OCI-LY3 (cell line): ENCODE measurements at regions not wholly inside any gene's neighbourhood (a gene's known extent, or its start where the extent isn't known, plus 50 kb on each side); places are given as distances from the start of the nearest gene placed in this dataset.

Experiments used
- H2AFZ ChIP-seq: fragments of 200-600, 300-600 bp; shearing (Covaris generic); 2 replicates; pipeline ENCODE4 v1.6.0; 2014; ENCODE audit warnings: antibody characterized with exemption, low read depth, low read length
- H3K27ac ChIP-seq: fragments of 200-600, 300-600 bp; sonication (generic); 2 replicates; pipeline ENCODE4 v1.5.1; 2014; ENCODE audit warnings: mild to moderate bottlenecking, low read length, moderate library complexity, mixed read lengths
- H3K27me3 ChIP-seq: fragments of 200-600, 300-600 bp; sonication (generic); 2 replicates; pipeline ENCODE4 v1.6.1; 2014; ENCODE audit warnings: low read depth, low read length, mixed read lengths
- H3K36me3 ChIP-seq: fragments of 200-600, 300-600 bp; sonication (generic); replicated peaks from 2 replicates; pipeline ENCODE3; 2014; ENCODE audit warnings: low read depth, low read length, mixed read lengths
- H3K4me1 ChIP-seq: fragments of 300-600, 200-600 bp; sonication (generic); 2 replicates; pipeline ENCODE4 v1.6.1; 2014; ENCODE audit warnings: low read length, mixed read lengths
- H3K4me2 ChIP-seq: fragments of 200-600, 300-600 bp; sonication (generic); 2 replicates; pipeline ENCODE4 v1.6.1; 2014; ENCODE audit warnings: low read length, mixed read lengths
- H3K4me3 ChIP-seq: fragments of 300-600, 200-600 bp; sonication (generic); 2 replicates; pipeline ENCODE4 v1.5.1; 2014; ENCODE audit warnings: antibody characterized with exemption, mild to moderate bottlenecking, low read length, moderate library complexity
- H3K79me2 ChIP-seq: fragments of 300-600, 200-600 bp; shearing (Covaris generic); 2 replicates; pipeline ENCODE4 v1.6.1; 2014; ENCODE audit warnings: mild to moderate bottlenecking, low read length, mixed read lengths
- H3K9ac ChIP-seq: fragments of 300-600, 200-600 bp; shearing (Covaris generic); 2 replicates; pipeline ENCODE4 v1.6.0; 2014; ENCODE audit warnings: mild to moderate bottlenecking, low read length, moderate library complexity
- H3K9me3 ChIP-seq: fragments of 200-600, 300-600 bp; shearing (Covaris generic); 2 replicates; pipeline ENCODE4 v1.6.1; 2014; ENCODE audit warnings: low read length, mixed read lengths; ENCODE audit not compliant: insufficient read depth
- H4K20me1 ChIP-seq: fragments of 200-600, 300-600 bp; sonication (generic); 2 replicates; pipeline ENCODE4 v1.6.1; 2016; ENCODE audit warnings: low read length, mixed read lengths; ENCODE audit not compliant: insufficient read depth
- CTCF ChIP-seq: fragments of 200-600, 300-600 bp; sonication (generic); IDR thresholded peaks from 2 replicates; pipeline ENCODE4 v1.5.1; 2014; ENCODE audit warnings: antibody characterized with exemption, low read length, low read depth
- EZH2phosphoT487 ChIP-seq: fragments of 200-600 bp; shearing (Covaris generic); IDR thresholded peaks from 2 replicates; pipeline ENCODE4 v1.6.1; 2018; ENCODE audit warnings: antibody characterized with exemption, mixed run types, low read depth

- H3K4me1 ChIP-seq, result no peaks in the 10 kb centered on the region
These were observed 552.5 kb upstream of the FTMT start for GRCh38 chr5:121299153-121299552.

GRCh38 chr5:121304838-121305237 lies 546.8 kb upstream of the FTMT start:
- no peaks in the 10 kb centered on the region for H3K36me3 ChIP-seq
- H3K79me2 ChIP-seq, result no peaks in the 10 kb centered on the region
- H3K27ac ChIP-seq, result no peak overlapping the region
- H3K9me3 ChIP-seq, result no peaks in the 10 kb centered on the region
- H3K4me3 ChIP-seq, result no peak overlapping the region
- H4K20me1 ChIP-seq, result no peaks in the 10 kb centered on the region
- H3K4me2 ChIP-seq, result no peak overlapping the region
- TF ChIP-seq CTCF, result no peak
- TF ChIP-seq EZH2phosphoT487, result no peak
- H2AFZ ChIP-seq, result no peak overlapping the region
- H3K4me1 ChIP-seq, result no peaks in the 10 kb centered on the region
- no peak overlapping the region for H3K9ac ChIP-seq
- no peaks in the 10 kb centered on the region for H3K27me3 ChIP-seq

More at GRCh38 chr5:121299153-121299552, 552.5 kb upstream of the FTMT start:
- Histone ChIP-seq H3K4me2 (no peak overlapping the region), H3K27ac (no peak overlapping the region), H3K9ac (no peak overlapping the region), H2AFZ (no peak overlapping the region), H3K9me3 (no peaks in the 10 kb centered on the region), H3K27me3 (no peaks in the 10 kb centered on the region), H3K4me3 (no peak overlapping the region), H3K79me2 (no peaks in the 10 kb centered on the region), H3K36me3 (no peaks in the 10 kb centered on the region), H4K20me1 (no peaks in the 10 kb centered on the region)
- TF ChIP-seq CTCF (no peak), EZH2phosphoT487 (no peak)

- no peak overlapping the region for H3K9ac ChIP-seq
- H3K36me3 ChIP-seq, result no peaks in the 10 kb centered on the region
- no peaks in the 10 kb centered on the region for H3K4me1 ChIP-seq
- no peak for TF ChIP-seq CTCF
- no peak for TF ChIP-seq EZH2phosphoT487
- H3K9me3 ChIP-seq, result no peaks in the 10 kb centered on the region
- H3K27me3 ChIP-seq, result no peaks in the 10 kb centered on the region
- no peak overlapping the region for H3K4me3 ChIP-seq
- no peak overlapping the region for H2AFZ ChIP-seq
- no peak overlapping the region for H3K27ac ChIP-seq
- H4K20me1 ChIP-seq, result no peaks in the 10 kb centered on the region
- H3K4me2 ChIP-seq, result no peak overlapping the region
- H3K79me2 ChIP-seq, result no peaks in the 10 kb centered on the region
These were observed 537.8 kb upstream of the FTMT start for GRCh38 chr5:121313886-121314285.

- Histone ChIP-seq H3K27ac (no peak overlapping the region), H3K4me1 (no peaks in the 10 kb centered on the region), H3K4me2 (no peak overlapping the region), H2AFZ (no peak overlapping the region), H3K27me3 (no peaks in the 10 kb centered on the region), H4K20me1 (no peaks in the 10 kb centered on the region), H3K36me3 (no peaks in the 10 kb centered on the region), H3K4me3 (no peak overlapping the region), H3K79me2 (no peaks in the 10 kb centered on the region), H3K9ac (no peak overlapping the region), H3K9me3 (no peaks in the 10 kb centered on the region)
- TF ChIP-seq CTCF (no peak), EZH2phosphoT487 (no peak)
These were observed 535.9 kb upstream of the FTMT start for GRCh38 chr5:121315786-121316185.
